HG02610 (cell line): ENCODE measurements at regions not wholly inside any gene's neighbourhood (a gene's known extent, or its start where the extent isn't known, plus 50 kb on each side); places are given as distances from the start of the nearest gene placed in this dataset.

Experiments used
- ATAC-seq: cut with Tn5 transposase; IDR thresholded peaks from one replicate; pipeline ENCODE4 v1.9.1; 2021; ENCODE audit warnings: mild to moderate bottlenecking, moderate library complexity; ENCODE audit not compliant: unreplicated experiment

DNA sequence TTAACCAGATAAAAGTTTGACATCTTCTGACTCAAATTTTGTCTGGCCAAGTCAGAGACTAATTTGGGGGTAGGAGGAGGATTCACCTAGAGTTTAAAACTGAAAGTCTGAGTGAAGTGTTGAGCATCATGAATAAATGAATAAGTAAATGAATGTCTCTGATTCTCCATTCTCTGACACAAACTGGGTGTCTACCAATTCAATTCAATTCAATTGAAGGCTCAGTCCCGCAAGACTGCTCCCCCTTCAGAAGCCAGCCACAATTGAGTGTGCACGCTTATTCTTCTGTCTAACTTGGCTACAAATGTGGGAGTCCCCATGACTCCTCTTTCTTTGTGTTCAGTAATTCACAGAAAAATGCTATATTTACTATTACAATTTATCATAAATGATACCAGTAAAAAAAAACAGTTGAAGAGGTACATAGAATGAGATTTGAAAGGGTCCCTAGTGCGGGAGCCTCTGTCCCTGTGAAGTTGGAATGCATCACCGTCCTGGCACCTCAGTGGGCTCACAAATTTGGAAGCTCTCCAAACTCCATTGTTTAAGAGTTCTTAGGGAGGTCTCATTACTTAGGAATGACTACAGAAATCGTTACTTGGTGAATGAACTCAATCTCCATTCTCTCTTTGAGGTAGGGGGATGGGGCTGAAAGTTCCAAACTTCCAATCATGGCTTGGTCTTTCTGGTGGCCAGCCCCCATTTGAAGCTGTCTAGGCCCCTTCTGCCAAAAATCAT is 243.7 kb upstream of the PHYHIPL start:
- ATAC-seq: no peak

DNA sequence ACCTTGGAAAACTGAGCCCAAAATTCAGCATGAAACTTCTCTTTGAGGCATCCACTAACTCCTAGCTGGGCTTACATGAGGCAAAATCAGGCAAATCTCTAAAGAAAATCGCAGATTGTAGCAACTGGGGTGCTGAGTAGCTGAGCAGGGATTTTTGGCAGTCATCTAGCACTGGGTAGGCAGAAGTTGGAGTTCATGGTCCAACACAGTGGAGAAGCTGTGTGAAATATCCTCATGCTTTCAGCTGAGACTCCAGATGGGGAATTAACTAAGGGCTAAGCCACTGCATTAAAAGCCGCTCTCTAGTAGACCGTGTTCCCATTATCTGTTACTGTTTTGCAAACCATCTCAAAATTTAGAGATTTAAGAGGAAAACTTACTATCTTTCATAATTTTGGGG is 240.1 kb upstream of the PHYHIPL start:
- no peak for ATAC-seq

DNA sequence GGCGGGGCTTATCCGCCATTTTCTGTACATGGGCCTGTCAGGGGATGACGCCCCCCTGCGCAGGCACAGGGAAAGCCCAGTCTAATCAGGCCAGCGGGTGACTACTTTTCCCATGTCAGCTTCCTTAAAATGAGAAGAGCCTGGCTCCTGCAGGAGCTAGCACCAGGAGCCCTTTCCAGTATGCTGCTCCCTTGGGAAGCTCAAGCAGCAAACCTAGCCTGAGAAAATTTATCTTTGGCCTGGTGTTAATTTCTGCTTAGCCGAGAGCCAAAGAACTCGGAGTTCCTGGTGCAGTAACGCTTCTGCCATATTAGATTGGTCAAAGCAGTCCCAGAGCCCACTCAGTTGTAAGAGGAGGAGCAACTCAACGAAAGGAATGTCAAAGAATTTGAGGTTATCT is 239.0 kb upstream of the PHYHIPL start:
- ATAC-seq: no peak

DNA sequence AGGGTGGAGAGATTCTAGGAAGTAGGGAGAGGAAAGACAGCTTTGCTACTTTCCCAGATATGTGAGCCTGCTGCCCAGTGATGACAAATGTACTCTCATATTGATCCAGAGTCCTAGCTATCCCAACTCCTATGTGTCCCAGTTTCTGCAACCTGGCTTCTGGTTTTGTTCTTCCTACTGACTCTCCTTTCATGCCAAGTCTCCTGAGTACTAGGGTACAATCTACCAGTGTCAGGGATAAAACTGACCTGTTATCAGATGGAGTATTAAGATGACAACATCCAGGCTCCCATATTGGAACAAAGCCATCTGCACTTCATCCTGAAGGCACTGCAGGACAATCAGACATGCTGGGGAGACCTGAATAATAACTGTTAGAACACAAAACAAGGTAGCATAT is 233.7 kb upstream of the PHYHIPL start:
- ATAC-seq: no peak

DNA sequence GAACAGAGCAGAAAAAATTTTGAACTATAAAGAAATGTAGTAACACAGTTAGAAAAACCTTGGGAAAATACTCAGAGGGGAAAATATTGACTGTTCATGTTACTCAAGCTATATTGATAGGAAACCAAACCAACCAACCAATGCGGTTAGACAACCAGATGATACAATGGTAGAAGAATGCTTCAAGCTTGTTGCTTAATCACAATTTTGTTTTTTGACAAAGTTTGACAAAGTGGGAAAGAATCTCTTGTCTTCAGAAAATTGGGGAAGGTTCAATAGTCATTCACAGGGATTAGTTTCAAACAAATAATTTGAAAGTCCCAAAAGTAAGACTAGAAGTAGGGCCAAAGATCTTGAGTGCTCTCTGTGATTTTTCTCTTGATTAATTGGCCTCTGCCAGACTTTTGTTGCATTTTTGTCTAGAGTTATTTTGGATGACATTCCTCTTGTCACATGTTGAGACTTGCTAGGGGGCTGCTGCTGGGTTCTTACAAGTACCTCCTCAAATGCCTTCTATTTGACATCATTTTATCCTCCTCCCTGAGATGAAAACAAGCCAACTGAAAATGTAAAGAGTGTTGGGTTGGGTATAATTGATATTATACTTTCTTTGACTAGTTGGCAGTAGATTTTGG is 233.1 kb upstream of the PHYHIPL start:
- ATAC-seq: no peak

DNA sequence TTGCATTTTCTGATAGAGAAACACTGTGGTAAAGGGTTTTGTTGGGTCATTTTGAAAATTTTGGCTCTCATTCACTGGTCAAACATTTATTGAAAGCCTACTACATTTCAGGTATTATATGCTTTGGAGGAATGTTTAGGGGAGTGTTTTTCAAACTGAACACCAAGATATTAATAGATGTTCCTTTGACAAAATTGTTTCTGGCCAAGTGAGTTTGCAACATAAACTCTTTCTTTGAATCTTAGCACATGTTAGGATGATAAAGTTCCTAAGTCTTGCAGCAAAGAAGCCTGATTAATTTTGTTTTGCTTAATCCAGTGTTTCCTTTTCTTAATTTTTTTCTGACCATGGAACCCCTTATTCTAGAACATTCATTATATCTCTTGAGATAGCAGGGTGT is 232.5 kb upstream of the PHYHIPL start:
- ATAC-seq: no peak

DNA sequence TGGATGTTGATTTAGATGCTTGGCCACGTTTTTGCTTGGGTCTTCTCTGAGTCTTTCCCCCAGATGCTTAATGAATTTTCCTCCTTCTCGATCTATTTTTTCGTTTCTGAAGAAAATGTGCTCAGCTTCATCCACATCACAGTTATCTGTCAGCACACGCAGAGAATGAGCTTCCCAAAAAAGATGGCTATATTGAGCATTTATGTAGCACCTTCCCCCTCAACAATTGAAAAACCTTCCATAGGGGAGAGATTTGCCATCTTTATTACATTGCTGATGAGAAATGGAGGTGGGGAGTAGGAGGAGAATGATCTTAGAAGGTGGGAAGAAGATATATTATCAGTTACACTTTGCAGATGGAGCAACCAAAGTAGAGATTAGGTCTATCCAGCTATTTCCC is 228.1 kb upstream of the PHYHIPL start:
- ATAC-seq: no peak

DNA sequence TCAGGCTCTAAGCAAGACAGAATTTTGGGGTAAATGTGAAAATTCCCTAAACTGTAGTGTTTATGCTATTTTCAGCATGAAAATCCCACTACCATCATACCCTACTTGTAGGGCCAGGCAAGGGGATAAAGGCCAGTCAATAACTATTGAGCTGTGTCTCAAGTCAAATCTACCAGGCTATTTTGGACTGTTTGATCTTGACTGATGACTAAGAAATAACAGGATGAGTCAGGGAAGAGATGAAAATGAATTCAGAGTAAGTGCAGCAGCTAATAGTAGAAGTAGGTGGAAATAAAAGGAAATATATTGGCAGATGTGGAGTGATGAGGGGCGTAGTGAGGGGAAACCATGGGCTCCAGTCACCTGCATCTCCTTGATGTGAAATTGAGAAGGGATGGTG is 225.8 kb upstream of the PHYHIPL start:
- ATAC-seq: peak; percentile 71

DNA sequence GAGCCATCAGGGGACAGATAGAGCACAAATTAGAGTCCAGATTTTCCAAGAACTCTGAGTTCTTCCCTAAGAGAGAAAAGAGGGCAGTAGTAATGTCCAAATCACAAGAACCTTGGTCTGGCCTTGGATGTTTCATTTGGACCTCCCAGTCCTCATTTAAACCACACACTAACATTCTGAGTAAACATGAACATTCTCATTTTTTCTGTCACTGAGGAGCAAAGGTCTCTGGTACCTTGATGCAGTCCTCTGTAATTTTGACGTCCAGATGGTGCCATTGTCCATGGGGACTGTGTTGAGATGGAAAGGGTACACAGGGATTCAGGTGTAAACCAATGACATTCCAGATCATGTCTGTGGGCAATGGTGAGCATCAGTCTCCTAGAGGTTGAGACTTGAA is 225.4 kb upstream of the PHYHIPL start:
- peak; percentile 7 for ATAC-seq

DNA sequence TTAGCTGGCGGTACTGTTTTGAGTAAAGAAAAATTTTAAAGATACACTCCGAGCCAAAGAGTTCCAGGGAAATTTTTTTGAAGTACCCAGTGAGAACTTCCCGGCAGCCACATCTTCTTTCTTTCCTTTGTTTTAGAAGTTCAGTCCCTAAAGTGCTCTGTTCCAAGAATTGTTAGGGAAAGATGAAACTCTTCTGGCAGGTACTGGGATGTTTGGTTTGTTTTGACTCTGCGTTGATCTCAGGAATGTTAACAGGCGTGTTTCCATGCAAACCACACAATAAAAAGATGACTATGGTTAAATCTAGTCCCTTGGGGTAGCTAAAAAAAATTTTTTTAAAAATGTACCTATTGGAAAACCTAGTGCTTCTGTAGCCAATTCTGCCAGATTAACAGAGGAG is 224.7 kb upstream of the PHYHIPL start:
- ATAC-seq: no peak

DNA sequence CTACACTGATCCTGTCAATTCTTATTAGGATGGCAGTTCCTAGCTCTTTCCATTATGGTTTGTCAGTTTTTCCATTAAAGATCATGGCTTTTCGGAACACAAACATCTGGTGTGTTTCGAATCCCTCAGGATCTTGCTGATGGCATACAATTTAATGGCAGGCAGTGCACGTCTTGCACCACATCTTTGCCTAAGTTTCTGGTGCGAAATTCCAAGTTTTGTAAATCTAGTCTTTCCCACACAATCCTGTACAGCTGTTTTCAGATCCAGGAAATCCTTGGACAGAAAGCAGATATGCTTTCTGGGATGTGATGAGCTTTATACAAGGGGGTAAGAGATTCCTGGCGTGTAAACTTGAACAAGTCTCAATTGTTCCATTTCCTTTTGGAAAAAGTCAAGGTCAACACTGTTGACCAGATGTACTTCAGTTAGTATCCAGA is 224.3 kb upstream of the PHYHIPL start:
- ATAC-seq: no peak

DNA sequence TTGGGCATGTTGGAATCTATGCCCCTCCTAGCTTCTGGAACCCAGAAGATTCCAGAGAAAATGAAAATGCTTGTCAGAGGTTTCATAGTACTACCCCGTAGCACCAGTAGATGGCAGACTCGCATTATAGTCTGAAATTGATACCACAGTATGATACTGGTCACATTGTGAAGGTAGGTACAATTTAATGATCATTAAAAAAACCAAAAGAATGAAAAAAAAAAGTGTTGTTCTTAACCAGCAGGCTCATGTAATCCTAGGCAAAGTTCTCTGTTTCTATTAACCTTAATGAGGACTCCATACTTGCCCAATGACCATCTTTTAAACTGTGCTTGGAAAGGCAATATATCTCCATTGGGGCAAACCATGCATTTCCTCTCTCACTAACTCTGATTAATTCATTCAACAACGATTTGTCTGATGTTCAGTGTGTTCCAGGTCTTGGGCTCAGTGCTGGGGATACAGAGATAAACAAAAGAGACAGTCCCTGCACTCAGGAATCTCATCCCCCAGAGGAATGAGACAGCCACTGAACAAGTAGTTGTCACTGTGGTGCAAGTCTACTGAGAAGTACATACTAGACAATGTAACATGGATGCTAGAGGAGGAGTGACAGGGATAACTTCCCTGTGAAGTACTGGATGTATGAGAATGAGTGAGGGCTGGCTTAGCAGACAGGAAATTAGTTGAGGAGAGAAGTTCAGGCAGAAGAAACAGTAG is 223.5 kb upstream of the PHYHIPL start:
- ATAC-seq: peak; percentile 51

DNA sequence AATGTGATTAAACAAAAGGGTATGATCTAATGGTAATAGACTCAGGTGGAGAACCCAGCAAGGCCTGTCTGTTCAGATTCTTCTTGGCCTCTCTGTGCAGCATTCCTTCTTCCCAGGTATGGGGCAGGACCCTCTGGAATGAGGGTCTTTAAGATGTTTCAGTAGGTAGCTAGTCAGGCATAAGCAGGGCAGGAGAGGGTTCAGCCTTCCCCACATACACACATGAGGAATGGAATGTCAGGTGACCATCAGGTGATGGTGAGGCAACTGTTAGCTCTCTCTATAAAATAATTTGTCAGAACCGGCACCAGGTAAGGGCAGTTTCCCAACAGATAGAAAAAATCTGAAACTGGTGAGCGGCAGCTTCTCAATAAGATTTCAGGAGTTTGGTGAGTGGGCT is 222.3 kb upstream of the PHYHIPL start:
- no peak for ATAC-seq

DNA sequence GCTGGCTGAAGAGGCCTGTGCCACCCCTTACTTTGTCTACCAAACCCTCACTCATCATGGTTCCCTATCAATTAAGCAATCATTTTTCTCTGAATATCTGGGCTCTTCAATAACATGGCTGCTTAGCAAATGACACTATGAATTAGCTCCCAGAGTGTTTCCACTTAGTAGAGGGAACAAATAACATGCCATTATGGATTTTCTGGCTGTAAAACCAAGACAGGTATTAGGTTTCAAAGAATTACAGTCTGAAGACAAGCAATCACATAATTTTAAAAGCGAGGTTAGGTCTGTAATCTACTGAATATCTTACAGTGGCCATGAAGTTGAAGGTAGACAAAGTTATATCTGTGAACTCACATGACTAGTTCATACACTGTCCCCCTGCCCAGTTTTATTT is 220.8 kb upstream of the PHYHIPL start:
- no peak for ATAC-seq

DNA sequence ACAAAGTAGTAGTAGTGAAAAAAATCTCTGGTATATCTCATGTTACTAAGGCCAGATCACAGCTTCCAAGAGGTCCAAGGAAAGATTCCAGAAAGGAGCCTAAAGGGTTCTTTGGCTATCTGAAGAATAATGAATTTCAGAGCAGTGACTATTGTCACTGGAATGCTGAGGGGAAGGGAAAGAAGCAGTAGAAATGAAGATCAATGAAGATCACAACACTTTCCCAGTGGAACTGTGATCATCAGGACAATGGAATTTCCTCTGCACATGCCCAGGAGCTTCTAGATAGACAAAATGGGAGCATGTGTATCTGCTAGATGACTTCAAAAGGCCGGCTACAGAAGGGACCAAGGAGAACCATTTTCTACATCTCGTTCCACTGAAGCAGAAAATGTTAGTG is 219.5 kb upstream of the PHYHIPL start:
- no peak for ATAC-seq

DNA sequence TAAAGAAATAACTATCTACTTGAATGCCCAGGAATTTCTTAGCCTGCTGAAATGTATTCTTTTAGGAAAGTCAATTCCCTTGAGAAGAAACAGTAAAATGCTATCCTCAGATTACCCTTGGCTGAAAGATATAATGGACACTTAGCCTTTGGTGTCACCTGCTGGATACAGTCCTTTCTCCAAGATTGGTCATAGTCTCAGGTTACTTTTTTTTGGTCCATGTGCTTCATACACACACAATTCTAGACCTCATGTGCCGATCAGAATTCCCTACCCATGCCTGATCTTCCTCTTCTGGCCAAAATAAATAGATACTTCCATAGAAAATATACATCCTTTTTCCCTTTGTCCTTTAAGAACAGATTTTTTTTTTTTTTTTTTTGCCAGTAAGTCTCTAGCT is 218.9 kb upstream of the PHYHIPL start:
- no peak for ATAC-seq

DNA sequence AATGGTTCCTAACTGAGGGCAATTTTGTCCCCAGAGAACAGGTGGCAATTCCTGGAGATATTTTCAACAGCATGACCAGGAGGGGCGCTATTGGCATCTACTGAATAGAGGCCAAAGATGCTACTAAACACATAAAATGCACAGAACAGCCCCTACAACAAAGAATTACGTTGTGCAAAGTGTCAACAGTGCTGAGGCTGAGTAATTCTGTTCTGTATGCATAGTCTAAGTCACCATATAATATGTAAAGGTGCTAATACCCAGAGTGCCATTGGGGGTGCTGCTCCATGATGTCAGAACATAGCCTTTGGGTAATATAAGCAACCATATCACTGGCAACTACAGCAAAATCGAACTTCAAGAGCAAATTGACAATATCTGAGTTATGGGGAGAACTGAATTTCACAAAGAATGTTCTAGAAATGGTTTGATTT is 213.3 kb upstream of the PHYHIPL start:
- no peak for ATAC-seq

DNA sequence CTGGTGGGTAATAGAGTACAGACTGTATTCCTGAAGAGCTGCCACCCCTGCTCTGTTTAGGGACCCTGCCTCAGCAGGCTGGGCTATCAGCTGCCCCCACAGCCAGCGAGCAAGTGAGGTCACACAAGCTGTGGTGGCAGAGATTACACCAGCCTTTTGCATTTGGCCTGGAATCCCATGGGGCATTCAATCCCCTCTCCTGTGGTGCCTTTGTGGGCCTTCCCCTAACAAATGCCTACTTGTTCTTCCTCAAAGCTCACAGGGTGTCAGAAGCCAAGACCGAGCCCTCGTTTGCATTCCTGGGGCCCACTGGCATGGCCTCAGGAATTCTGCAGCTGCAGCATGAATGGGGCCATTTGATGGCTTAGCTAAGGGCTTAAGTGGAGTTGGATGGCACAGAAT is 212.7 kb upstream of the PHYHIPL start:
- no peak for ATAC-seq

DNA sequence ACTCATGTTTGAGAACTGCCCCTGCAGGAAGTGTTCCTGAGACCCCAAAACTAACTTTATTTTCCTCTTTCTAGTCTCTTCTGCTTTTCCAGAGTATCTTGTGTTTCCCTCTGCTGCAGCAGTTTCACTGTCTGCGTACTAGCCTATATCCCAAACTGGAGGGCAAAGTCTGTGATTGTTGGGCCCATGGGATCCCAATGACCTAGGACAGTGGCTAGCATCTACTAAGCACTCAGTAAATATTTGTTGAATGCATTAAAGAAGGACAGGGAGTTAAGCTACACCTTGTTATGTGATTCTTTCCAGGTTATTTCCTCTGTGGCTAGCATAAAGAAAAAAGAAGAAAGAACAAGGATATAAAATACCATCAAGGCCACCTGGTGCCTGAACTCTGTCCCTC is 210.6 kb upstream of the PHYHIPL start:
- no peak for ATAC-seq

DNA sequence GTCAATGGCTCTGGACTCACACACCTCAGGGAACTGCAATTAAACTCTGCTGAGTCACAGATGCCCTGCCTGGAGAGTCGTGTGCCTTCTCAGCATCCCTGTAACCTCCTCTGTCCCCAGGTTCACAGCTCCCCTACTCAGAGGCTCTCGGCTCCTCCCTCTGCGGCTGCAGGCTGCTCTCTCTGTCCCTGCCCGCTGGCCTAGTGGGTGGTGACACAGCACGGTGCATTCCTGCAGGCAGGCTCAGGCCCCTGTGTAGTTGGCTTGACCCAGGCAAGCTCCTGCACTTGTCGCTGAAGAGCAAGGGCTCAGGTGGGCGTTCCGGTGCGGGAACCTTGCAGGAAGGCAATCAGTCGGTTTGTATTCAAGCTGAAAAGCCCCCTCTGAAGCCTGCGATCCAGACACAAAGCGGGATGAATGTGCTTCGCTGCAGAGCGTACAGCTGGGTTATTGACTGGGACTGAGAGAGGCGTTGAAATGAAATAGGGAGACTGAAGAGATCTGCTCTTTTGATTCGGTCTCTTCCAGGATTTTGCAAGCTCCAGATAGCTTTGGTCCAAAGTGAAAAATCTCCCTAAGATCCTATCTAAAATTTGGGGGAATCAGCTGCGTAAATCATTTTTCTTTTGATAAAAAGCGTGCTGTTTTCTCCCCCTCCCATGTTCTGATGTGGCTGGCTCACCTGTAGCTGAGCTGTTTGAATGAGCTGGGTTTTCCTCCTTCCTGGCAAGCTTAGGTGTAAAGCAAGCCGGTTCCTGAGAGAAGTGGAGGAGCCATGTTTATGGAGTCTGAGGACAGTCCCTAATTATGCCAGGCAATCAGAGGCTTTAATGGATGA is 208.7 kb upstream of the PHYHIPL start:
- ATAC-seq: peak; percentile 39

DNA sequence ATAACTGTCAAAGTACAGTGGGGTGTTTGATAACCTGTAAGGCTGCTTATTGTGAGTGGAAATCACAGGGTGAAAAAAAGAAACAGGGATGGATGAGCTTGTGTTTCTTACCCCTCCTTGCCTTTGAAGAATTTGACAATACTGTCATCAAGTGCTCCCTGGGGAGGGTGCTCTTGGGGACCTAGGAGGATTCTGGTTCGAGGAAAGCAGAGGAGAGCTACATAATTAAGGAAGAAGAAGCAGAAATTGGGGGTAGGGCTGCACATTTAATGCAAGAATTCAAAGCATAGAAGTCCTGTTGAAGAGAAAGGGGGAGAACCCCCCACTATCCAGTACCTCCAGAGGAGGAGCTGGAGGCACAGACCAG is 208.1 kb upstream of the PHYHIPL start:
- ATAC-seq: no peak
